Esophagus (tissue), 2 donors: ENCODE measurements at regions not wholly inside any gene's neighbourhood (a gene's known extent, or its start where the extent isn't known, plus 50 kb on each side); places are given as distances from the start of the nearest gene placed in this dataset.

ENCODE experiments used
- H3K27ac ChIP-seq, 2 donors: one replicate each; pipeline ENCODE4 v1.5.1; 2013; ENCODE audit warnings: low read depth in 2 of 2, mild to moderate bottlenecking in 2 of 2, inconsistent platforms in 1 of 2, low read length in 1 of 2, moderate library complexity in 1 of 2
- H3K27me3 ChIP-seq, 2 donors: one replicate each; pipeline ENCODE4 v1.6.1; 2013; ENCODE audit warnings: low read length in 2 of 2, control low read depth in 1 of 2, mild to moderate bottlenecking in 1 of 2; ENCODE audit not compliant: insufficient read depth in 2 of 2, control insufficient read depth in 1 of 2
- H3K36me3 ChIP-seq, 2 donors: one replicate each; pipeline ENCODE4 v1.6.1; 2013; ENCODE audit warnings: low read length in 1 of 2; ENCODE audit not compliant: control insufficient read depth in 2 of 2, insufficient read depth in 2 of 2
- H3K4me1 ChIP-seq, 2 donors: one replicate each; pipeline ENCODE4 v1.6.1; 2013; ENCODE audit warnings: low read length in 1 of 2; ENCODE audit not compliant: control insufficient read depth in 2 of 2, insufficient read depth in 2 of 2
- H3K4me3 ChIP-seq, 2 donors: one replicate each; pipeline ENCODE4 v1.5.1; 2013; ENCODE audit warnings: low read length in 2 of 2, mild to moderate bottlenecking in 2 of 2, low read depth in 1 of 2, moderate library complexity in 1 of 2
- H3K9me3 ChIP-seq, 2 donors: one replicate each; pipeline ENCODE4 v1.6.1; 2013; ENCODE audit warnings: mild to moderate bottlenecking in 2 of 2, low read depth in 1 of 2, low read length in 1 of 2, moderate library complexity in 1 of 2; ENCODE audit not compliant: control insufficient read depth in 2 of 2, insufficient read depth in 1 of 2
- WGBS, 2 donors: extraction: QIAGEN DNeasy Blood & Tissue Kit; methylation state at CpG; one replicate each; pipeline ENCODE4 v1.1.7; 2013; 5-methylcytosine and 5-hydroxymethylcytosine counted together
- donor health status: healthy with polysubstance abuse.
- donor health status: Bipolar disorder and iron deficiency.

DNA sequence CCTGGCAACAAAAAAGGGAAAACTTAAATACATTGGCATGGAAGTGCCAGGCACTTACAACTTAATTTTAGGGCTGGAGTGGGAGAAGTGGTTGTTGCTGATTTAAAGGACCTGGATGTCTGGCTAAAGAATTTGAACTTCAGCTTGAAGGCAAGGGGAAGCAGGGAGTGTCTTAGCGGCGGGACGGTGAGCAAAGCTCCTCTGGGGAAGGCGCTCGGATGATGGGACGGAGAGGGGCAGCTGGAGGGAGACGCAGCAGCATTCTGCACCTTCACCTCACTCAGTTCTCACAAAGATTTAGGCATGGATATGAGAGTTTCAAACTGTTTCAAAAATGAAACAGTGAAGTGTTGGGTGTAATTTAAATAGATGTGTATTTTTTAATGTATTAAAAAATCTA, 967.1 kb downstream of the BRD1 start:
- H3K9me3 ChIP-seq: peaks cover 0 to 5% of the 10 kb centered on the region in 2 donors
- no peaks in the 10 kb centered on the region for H3K27me3 ChIP-seq
- 78 to 85% methylated on average over 7 of the region's 7 CpGs for WGBS, 2 donors
- no peak overlapping the region for H3K27ac ChIP-seq
- H3K4me1 ChIP-seq: no peaks in the 10 kb centered on the region
- H3K4me3 ChIP-seq: no peak overlapping the region
- H3K36me3 ChIP-seq: no peaks in the 10 kb centered on the region

DNA sequence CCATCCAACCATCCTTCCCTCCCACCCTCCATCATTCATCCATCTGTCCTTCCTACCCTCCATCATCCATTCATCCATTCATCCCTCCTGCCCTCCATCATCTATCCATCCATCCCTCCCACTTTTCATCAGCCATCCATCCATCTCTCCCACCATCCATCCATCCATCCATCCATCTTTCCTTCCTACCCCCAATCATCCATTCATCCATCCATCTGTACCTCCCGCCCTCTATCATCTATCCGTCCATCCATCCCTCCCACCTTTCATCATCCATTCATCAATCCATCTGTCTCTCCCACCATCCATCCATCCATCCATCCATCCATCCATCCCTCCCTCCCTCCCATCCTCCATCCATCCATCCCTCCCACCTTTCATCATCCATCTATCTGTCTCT, 968.8 kb downstream of the BRD1 start:
- WGBS, 2 donors: 76 to 90% methylated on average over 2 of the region's 2 CpGs

DNA sequence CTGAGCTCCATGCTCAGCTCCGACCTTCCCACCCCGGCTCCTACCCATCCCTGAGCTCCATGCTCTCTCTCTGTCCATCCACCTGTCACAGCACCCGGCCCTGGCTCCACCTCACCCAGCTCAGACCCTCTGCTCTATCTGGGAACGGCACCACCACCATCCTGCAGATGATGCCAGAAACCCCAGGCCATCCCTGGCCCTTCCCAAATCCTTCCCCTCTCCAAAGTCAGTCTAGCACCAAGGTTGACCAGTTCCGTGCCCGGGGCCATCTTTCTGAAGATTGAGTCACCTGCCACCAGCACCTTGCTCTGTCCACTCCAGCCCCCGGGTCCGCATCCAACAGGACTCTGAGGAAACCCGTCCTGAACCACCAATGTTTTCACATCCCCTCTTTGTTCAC, 969.6 kb downstream of the BRD1 start:
- Histone ChIP-seq H3K27me3 (no peaks in the 10 kb centered on the region), H3K9me3 (peaks cover 0 to 5% of the 10 kb centered on the region in 2 donors), H3K27ac (no peak overlapping the region), H3K36me3 (no peaks in the 10 kb centered on the region), H3K4me1 (no peaks in the 10 kb centered on the region), H3K4me3 (no peak overlapping the region)
- WGBS, 2 donors: 70 to 77% methylated on average over 9 of the region's 9 CpGs

More for the DNA sequence above, 968.8 kb downstream of the BRD1 start:
- Histone ChIP-seq H3K4me1 (no peaks in the 10 kb centered on the region), H3K27ac (no peak overlapping the region), H3K9me3 (peaks cover 0 to 5% of the 10 kb centered on the region in 2 donors), H3K4me3 (no peak overlapping the region), H3K36me3 (no peaks in the 10 kb centered on the region), H3K27me3 (no peaks in the 10 kb centered on the region)

DNA sequence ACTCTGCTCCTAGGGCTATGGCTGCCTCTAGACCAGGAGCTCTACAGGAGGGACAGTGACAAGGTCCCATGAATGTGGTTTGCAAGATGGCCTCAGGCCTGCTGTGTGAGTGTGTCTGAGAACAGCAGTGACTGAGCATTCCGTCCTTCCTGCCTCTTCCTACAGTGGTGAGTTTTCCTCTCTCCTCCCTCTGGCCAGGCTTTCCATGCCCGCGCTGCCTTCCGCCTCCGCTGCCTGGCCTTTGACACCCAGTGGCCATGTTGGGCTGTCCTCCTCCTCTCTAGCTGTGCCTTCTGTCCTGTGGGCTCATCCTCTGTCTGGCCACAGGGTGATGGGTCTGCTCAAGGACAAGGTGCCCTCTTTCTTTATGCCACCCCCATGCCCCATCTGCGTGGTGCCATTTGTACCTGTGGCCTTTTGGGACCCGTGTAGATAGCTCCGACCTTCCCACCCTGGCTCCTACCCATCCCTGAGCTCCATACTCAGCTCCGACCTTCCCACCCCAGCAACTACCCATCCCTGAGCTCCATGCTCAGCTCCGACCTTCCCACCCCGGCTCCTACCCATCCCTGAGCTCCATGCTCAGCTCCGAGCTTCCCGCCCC, 970.4 kb downstream of the BRD1 start:
- Histone ChIP-seq H3K36me3 (no peaks in the 10 kb centered on the region), H3K27ac (no peak overlapping the region), H3K27me3 (no peaks in the 10 kb centered on the region), H3K4me3 (no peak overlapping the region), H3K4me1 (no peaks in the 10 kb centered on the region), H3K9me3 (peaks cover 0 to 5% of the 10 kb centered on the region in 2 donors)
- WGBS, 2 donors: 83 to 88% methylated on average over 13 of the region's 13 CpGs

DNA sequence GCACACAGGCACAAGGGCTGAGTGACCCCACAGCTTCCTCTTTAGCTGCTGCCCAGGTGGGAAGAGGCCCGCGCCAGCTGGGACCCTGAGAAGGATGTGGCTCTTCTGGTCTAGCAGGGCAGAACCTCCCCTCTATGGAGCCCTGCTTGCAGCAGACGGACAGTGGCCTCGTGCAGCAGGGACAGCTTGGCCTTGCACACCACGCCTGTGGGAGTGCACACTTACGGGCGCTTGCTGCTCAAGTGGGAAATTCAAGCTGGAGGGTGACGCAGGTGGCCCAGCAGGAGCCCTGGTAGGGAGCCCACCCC, 971.4 kb downstream of the BRD1 start:
- no peaks in the 10 kb centered on the region for H3K27me3 ChIP-seq
- no peaks in the 10 kb centered on the region for H3K36me3 ChIP-seq
- 81 to 87% methylated on average over 8 of the region's 8 CpGs for WGBS, 2 donors
- H3K4me3 ChIP-seq: no peak overlapping the region
- peaks cover 0 to 5% of the 10 kb centered on the region in 2 donors for H3K9me3 ChIP-seq
- H3K27ac ChIP-seq: no peak overlapping the region
- H3K4me1 ChIP-seq: no peaks in the 10 kb centered on the region

DNA sequence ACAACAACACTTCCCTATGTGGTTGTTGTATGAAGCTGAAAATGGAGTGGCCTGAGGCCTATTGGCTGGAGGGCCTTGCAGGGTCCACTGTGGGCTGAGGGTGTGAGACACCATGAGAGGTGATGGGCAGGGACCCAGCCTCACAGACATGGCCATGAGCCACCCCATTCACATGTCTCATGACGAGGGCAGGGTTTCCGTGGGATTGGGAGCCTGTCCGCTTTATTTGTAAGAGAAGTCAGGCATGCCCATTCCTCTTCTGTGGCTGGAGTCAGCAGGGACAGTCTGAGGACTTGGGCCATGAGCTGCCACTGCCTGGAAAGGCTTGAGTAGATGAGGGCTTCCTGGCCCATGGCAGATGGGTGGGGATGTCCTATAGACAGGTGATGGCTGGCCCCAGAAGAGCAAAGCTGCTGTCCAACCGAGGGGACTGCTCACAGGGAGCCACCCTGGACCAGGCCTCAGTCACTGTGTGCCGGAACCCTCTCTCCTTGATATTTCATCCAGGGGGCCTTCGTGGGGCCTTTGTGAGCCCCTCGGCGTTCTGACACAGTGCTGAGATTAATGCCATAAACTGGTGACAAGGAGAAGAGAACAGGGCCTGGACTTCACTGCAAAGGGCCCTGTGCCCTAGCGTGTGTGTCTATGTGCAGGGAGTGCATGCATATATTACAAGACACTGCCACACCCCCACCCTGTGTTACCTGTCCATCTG, 971.9 kb downstream of the BRD1 start:
- no peak overlapping the region for H3K4me3 ChIP-seq
- H3K36me3 ChIP-seq: no peaks in the 10 kb centered on the region
- no peaks in the 10 kb centered on the region for H3K4me1 ChIP-seq
- no peaks in the 10 kb centered on the region for H3K27me3 ChIP-seq
- WGBS, 2 donors: 84 to 85% methylated on average over 9 of the region's 9 CpGs
- H3K27ac ChIP-seq: no peak overlapping the region
- peaks cover 0 to 5% of the 10 kb centered on the region in 2 donors for H3K9me3 ChIP-seq

DNA sequence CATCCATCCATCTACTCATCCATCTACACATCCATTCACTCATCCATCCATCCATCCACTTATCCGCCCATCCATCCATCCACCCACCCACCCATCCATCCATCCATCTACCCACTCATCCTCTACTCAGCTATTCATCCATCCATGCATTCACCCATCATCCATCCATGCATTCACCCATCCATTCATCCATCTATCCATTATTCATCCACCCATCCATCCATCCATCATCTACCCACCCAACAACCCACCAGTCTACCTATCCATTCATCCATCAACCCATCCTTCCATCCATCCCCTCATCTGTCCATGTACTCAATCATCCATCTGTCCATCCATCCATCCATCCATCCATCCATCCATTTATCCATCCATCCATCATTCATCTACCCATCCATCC, 972.7 kb downstream of the BRD1 start:
- peaks cover 0 to 5% of the 10 kb centered on the region in 2 donors for H3K9me3 ChIP-seq
- no peaks in the 10 kb centered on the region for H3K36me3 ChIP-seq
- H3K4me3 ChIP-seq: no peak overlapping the region
- no peaks in the 10 kb centered on the region for H3K27me3 ChIP-seq
- no peaks in the 10 kb centered on the region for H3K4me1 ChIP-seq
- 69 to 100% methylated on average over 1 of the region's 1 CpG for WGBS, 2 donors
- H3K27ac ChIP-seq: no peak overlapping the region

DNA sequence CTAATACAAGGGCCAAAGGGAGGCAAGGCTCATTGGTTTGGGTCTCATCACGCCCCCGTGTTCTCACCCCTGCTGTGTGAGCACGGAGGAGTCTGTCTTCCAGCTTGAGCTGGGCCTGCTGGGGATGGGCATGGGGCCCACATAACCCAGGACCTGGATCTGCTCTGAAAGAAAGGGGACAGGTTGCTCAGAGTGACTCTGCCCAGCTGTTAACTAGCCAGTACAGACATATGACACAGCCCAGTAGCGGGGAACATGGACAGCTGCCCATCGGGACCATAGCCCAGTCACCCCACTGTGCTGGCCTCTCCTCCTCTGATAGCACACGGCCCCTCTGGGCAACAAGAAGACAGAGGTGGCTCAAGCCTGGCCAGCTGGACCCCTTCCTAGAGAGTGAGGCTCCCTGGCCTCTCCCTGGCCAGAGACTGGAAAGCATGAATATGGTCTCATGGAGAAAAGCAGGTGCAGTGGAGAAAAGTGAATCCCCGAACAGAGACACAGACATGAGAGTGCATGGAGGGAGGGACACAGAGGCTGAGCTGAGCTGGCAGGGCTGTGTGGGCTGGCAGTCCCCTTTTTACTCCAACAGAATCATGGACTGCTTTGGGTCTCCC, 973.9 kb downstream of the BRD1 start:
- H3K9me3 ChIP-seq: peaks cover 0 to 3% of the 10 kb centered on the region in 2 donors
- no peaks in the 10 kb centered on the region for H3K27me3 ChIP-seq
- no peaks in the 10 kb centered on the region for H3K36me3 ChIP-seq
- H3K4me1 ChIP-seq: no peaks in the 10 kb centered on the region
- H3K4me3 ChIP-seq: no peak overlapping the region
- no peak overlapping the region for H3K27ac ChIP-seq
- 79% methylated on average over 7 of the region's 7 CpGs for WGBS, 2 donors

DNA sequence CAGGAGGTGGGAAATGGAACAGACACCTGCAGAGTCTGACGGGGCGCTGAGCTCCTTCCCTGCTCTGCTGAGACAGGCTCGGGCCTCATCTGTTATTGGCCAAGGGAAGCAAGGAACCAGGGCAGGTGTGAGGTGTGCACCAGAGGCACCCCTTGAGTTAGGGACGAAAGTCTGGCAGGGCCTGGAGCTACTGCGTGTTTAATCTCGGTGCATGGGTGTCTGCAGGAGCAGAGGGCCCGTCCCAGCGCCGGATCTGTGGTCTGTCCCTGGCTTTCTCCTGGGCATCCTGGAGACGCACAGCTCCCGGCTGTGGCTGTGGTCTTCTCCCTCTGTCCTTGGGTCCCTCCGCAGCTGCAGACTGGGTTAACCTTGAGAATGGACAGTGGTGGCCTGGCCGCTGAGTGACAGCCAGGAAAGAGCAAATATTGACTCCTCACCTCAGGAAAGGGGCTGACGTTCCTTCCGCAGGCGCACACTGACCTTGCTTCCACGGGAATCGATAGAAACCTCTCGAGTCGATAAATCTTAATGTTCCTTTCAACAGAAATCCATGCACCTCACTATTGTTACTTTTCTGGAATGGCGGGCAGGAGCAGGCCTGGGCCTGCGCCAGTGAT, 975.6 kb downstream of the BRD1 start:
- WGBS, 2 donors: 66 to 74% methylated on average over 22 of the region's 22 CpGs
- Histone ChIP-seq H3K4me1 (no peaks in the 10 kb centered on the region), H3K27ac (no peak overlapping the region), H3K36me3 (no peaks in the 10 kb centered on the region), H3K9me3 (no peaks in the 10 kb centered on the region), H3K4me3 (no peak overlapping the region), H3K27me3 (no peaks in the 10 kb centered on the region)
